ENCODE measurements at regions not wholly inside any gene's neighbourhood (a gene's known extent, or its start where the extent isn't known, plus 50 kb on each side); places are given as distances from the start of the nearest gene placed in this dataset.

GRCh38 chr5:67434466-67434865 is 237.9 kb upstream of the CD180 start:
- H3K36me3 ChIP-seq (ENCODE audit: control insufficient read depth, low read length): no peaks in the 10 kb centered on the region
- H3K27ac ChIP-seq (ENCODE audit: low read depth, low read length): no peak overlapping the region

GRCh38 chr5:67432606-67433005 is 236.0 kb upstream of the CD180 start:
- H3K4me3 ChIP-seq (ENCODE audit: low read length): no peak overlapping the region
- TF ChIP-seq EZH2phosphoT487 (IDR thresholded peaks at IDR 0.05; ENCODE audit: borderline replicate concordance, low read length) (no peak), CTCF (IDR thresholded peaks at IDR 0.05; ENCODE audit: low read depth, low read length, poor library complexity, severe bottlenecking) (no peak)
- no peaks in the 10 kb centered on the region for H3K9me3 ChIP-seq (ENCODE audit: control insufficient read depth, insufficient read depth, low read length)
- no peaks in the 10 kb centered on the region for H4K20me1 ChIP-seq (ENCODE audit: control insufficient read depth, insufficient read depth, low read depth, low read length)
- no peaks in the 10 kb centered on the region for H3F3A ChIP-seq (ENCODE audit: control insufficient read depth, insufficient read depth)
- H3K9me2 ChIP-seq (replicated peaks; ENCODE audit: control insufficient read depth, low read length): no peaks in the 10 kb centered on the region
- no peaks in the 10 kb centered on the region for H3K4me1 ChIP-seq (ENCODE audit: control insufficient read depth, low read length)
- no peaks in the 10 kb centered on the region for H3K79me2 ChIP-seq (ENCODE audit: control insufficient read depth, low read length)
- H3K27me3 ChIP-seq (ENCODE audit: control insufficient read depth, low read length): no peaks in the 10 kb centered on the region
- no peak overlapping the region for H3K4me2 ChIP-seq (ENCODE audit: low read length)
- H3K36me3 ChIP-seq (ENCODE audit: control insufficient read depth, low read length): no peaks in the 10 kb centered on the region
- no peak overlapping the region for H3K27ac ChIP-seq (ENCODE audit: low read depth, low read length)

More at GRCh38 chr5:67434466-67434865, 237.9 kb upstream of the CD180 start:
- no peak overlapping the region for H3K4me2 ChIP-seq (ENCODE audit: low read length)
- no peak for TF ChIP-seq CTCF (IDR thresholded peaks at IDR 0.05; ENCODE audit: low read depth, low read length, poor library complexity, severe bottlenecking)
- no peak for TF ChIP-seq EZH2phosphoT487 (IDR thresholded peaks at IDR 0.05; ENCODE audit: borderline replicate concordance, low read length)
- H3K4me3 ChIP-seq (ENCODE audit: low read length): no peak overlapping the region
- H3K9me3 ChIP-seq (ENCODE audit: control insufficient read depth, insufficient read depth, low read length): no peaks in the 10 kb centered on the region
- no peaks in the 10 kb centered on the region for H3K79me2 ChIP-seq (ENCODE audit: control insufficient read depth, low read length)
- no peaks in the 10 kb centered on the region for H3K9me2 ChIP-seq (replicated peaks; ENCODE audit: control insufficient read depth, low read length)
- H3F3A ChIP-seq (ENCODE audit: control insufficient read depth, insufficient read depth): no peaks in the 10 kb centered on the region
- no peaks in the 10 kb centered on the region for H3K27me3 ChIP-seq (ENCODE audit: control insufficient read depth, low read length)
- no peaks in the 10 kb centered on the region for H3K4me1 ChIP-seq (ENCODE audit: control insufficient read depth, low read length)
- no peaks in the 10 kb centered on the region for H4K20me1 ChIP-seq (ENCODE audit: control insufficient read depth, insufficient read depth, low read depth, low read length)

DNA sequence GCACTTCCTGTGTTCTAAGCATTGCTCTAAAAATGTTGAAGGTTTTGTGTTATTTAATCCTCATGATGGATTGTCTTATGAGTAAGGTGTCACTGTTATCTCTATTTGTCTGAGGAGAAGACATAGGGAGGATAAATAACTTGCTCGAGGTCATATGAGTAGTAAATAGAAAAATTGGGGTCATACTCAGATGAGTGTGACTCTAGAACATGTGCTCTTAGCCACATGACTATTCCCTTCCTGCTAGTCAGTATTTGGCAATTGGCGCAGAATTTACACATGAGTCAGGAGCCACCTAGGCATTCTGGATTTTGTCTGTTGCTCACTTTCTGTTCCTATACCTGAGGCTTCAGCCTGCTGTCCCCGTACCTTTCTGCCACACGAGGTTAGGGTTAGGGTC is 234.6 kb upstream of the CD180 start:
- Histone ChIP-seq H3K27me3 (ENCODE audit: control insufficient read depth, low read length) (no peaks in the 10 kb centered on the region), H3K9me3 (ENCODE audit: control insufficient read depth, insufficient read depth, low read length) (no peaks in the 10 kb centered on the region), H3K79me2 (ENCODE audit: control insufficient read depth, low read length) (no peaks in the 10 kb centered on the region), H3K4me2 (ENCODE audit: low read length) (no peak overlapping the region), H3K9me2 (replicated peaks; ENCODE audit: control insufficient read depth, low read length) (no peaks in the 10 kb centered on the region), H4K20me1 (ENCODE audit: control insufficient read depth, insufficient read depth, low read depth, low read length) (no peaks in the 10 kb centered on the region), H3K36me3 (ENCODE audit: control insufficient read depth, low read length) (no peaks in the 10 kb centered on the region), H3F3A (ENCODE audit: control insufficient read depth, insufficient read depth) (no peaks in the 10 kb centered on the region), H3K4me3 (ENCODE audit: low read length) (no peak overlapping the region), H3K27ac (ENCODE audit: low read depth, low read length) (no peak overlapping the region), H3K4me1 (ENCODE audit: control insufficient read depth, low read length) (no peaks in the 10 kb centered on the region)
- TF ChIP-seq CTCF (IDR thresholded peaks at IDR 0.05; ENCODE audit: low read depth, low read length, poor library complexity, severe bottlenecking) (no peak), EZH2phosphoT487 (IDR thresholded peaks at IDR 0.05; ENCODE audit: borderline replicate concordance, low read length) (no peak)

Data from DOHH2 (cell line).